ENCODE measurements at regions not wholly inside any gene's neighbourhood (a gene's known extent, or its start where the extent isn't known, plus 50 kb on each side); places are given as distances from the start of the nearest gene placed in this dataset.

DNA sequence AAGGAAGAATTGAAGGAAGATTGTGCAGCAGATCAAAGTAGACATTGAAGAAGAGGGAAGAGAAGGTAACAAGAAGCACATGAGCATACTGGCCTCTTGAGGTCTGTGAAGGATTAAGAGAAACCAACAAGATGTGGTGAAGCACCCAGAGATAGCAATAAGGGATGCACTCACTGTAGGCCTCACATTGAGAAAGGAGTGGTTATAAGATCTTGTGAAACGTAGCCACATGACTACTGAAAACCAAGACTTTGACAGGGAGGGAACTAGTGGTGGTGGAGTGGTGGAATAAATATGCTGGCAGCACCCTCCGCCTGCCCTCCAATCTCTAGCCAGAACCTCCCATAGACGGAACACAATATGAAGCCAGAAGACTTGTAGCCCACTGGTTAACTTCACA, 651.2 kb downstream of the DIPK2A start:
- no peak for TF ChIP-seq EZH2 (IDR thresholded peaks at IDR 0.05; ENCODE audit: low read length, missing control alignments)
- TF ChIP-seq, protein P1, sequence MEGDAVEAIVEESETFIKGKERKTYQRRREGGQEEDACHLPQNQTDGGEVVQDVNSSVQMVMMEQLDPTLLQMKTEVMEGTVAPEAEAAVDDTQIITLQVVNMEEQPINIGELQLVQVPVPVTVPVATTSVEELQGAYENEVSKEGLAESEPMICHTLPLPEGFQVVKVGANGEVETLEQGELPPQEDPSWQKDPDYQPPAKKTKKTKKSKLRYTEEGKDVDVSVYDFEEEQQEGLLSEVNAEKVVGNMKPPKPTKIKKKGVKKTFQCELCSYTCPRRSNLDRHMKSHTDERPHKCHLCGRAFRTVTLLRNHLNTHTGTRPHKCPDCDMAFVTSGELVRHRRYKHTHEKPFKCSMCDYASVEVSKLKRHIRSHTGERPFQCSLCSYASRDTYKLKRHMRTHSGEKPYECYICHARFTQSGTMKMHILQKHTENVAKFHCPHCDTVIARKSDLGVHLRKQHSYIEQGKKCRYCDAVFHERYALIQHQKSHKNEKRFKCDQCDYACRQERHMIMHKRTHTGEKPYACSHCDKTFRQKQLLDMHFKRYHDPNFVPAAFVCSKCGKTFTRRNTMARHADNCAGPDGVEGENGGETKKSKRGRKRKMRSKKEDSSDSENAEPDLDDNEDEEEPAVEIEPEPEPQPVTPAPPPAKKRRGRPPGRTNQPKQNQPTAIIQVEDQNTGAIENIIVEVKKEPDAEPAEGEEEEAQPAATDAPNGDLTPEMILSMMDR (conservative IDR thresholded peaks at IDR 0.05 in 1 of 2, IDR thresholded peaks at IDR 0.05 in 1 of 2; ENCODE audit: low read depth in 1 of 2, low read length in 2 of 2): no peak
